DOHH2 (cell line): ENCODE measurements at regions not wholly inside any gene's neighbourhood (a gene's known extent, or its start where the extent isn't known, plus 50 kb on each side); places are given as distances from the start of the nearest gene placed in this dataset.

Source experiments
- EZH2phosphoT487 ChIP-seq: fragments of 200-600 bp; sonication (generic); IDR thresholded peaks from 2 replicates; pipeline ENCODE4 v1.6.1; 2017; ENCODE audit warnings: borderline replicate concordance, mild to moderate bottlenecking, antibody characterized with exemption, low read length, moderate library complexity, mixed read lengths
- TF ChIP-seq, protein P1 (sequence below): fragments of 200-600 bp; sonication (generic); IDR thresholded peaks from one replicate; pipeline ENCODE4 v1.5.1; 2014; ENCODE audit warnings: antibody characterized with exemption, mild to moderate bottlenecking, low read depth, low read length; ENCODE audit not compliant: poor library complexity, severe bottlenecking

DNA sequence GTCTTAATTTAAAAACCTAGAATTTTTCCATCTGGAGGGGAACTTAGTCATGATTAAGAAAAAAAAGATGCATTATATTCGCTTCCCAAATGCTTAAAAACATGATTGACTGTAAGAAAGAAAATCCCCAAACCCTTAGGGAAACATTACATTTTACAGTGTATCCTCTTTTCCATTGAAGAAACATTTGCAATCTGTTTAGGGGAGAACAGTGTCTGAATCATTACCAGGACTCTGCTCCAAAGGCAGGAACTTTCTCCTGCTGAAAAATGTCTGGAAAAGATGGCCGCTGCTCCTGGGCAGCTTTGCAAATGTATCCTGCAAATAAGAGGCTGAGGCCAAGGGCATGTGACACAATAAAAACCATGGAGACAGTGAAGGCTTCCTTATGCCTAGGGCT, 173.7 kb downstream of the BUB3 start:
- TF ChIP-seq, protein P1, sequence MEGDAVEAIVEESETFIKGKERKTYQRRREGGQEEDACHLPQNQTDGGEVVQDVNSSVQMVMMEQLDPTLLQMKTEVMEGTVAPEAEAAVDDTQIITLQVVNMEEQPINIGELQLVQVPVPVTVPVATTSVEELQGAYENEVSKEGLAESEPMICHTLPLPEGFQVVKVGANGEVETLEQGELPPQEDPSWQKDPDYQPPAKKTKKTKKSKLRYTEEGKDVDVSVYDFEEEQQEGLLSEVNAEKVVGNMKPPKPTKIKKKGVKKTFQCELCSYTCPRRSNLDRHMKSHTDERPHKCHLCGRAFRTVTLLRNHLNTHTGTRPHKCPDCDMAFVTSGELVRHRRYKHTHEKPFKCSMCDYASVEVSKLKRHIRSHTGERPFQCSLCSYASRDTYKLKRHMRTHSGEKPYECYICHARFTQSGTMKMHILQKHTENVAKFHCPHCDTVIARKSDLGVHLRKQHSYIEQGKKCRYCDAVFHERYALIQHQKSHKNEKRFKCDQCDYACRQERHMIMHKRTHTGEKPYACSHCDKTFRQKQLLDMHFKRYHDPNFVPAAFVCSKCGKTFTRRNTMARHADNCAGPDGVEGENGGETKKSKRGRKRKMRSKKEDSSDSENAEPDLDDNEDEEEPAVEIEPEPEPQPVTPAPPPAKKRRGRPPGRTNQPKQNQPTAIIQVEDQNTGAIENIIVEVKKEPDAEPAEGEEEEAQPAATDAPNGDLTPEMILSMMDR = no peak
- TF ChIP-seq EZH2phosphoT487 = no peak
